ENCODE measurements at regions not wholly inside any gene's neighbourhood (a gene's known extent, or its start where the extent isn't known, plus 50 kb on each side); places are given as distances from the start of the nearest gene placed in this dataset.

GRCh38 chr20:52777171-52777570, 195.0 kb upstream of the TSHZ2 start:
- BruUV-seq (replicated peaks) = no TSS peak

More at GRCh38 chr20:52777171-52777570, 195.0 kb upstream of the TSHZ2 start:
- RAD21 ChIA-PET (ENCODE audit: low non-redundant PET in 1 of 2, low total read pairs in 2 of 2, uncharacterized antibody in 2 of 2, unreplicated experiment in 2 of 2) = no interaction called here
- peaks cover 0 to 18% of the 10 kb centered on the region in 2 experiments; a peak in 2 of 4 replicates for H3K9me3 ChIP-seq (ENCODE audit: control insufficient read depth in 1 of 2, insufficient read depth in 1 of 2, low read depth in 1 of 2, low read length in 2 of 2)
- no peak overlapping the region for H3K9ac ChIP-seq (ENCODE audit: low read length)
- intact Hi-C loops (cut with micrococcal nuclease) = no loop called here
- no peak for TF ChIP-seq ZBTB33 (IDR thresholded peaks at IDR 0.05; ENCODE audit: extremely low read depth, insufficient replicate concordance, low read length)
- TF ChIP-seq EZH2phosphoT487 (IDR thresholded peaks at IDR 0.05; ENCODE audit: borderline replicate concordance) = no peak
- TF ChIP-seq EZH2 (IDR thresholded peaks at IDR 0.05) = no peak
- no peak for TF ChIP-seq ELF1 (IDR thresholded peaks at IDR 0.05; ENCODE audit: borderline replicate concordance, low read depth)
- no peak for TF ChIP-seq TCF7L2 (IDR thresholded peaks at IDR 0.05; ENCODE audit: borderline replicate concordance, extremely low read depth, insufficient read depth, insufficient read length)
- TF ChIP-seq CEBPB (IDR thresholded peaks at IDR 0.05; ENCODE audit: low read depth) = no peak
- TF ChIP-seq POLR2A (IDR thresholded peaks at IDR 0.05; ENCODE audit: borderline replicate concordance, extremely low read depth, insufficient read depth, insufficient read length) = no peak
- no peak for TF ChIP-seq CBX3 (IDR thresholded peaks at IDR 0.05; ENCODE audit: low read depth)
- no peak for TF ChIP-seq RAD21 (IDR thresholded peaks at IDR 0.05; ENCODE audit: low read depth)
- no peak for TF ChIP-seq SP1 (IDR thresholded peaks at IDR 0.05; ENCODE audit: low read depth)
- TF ChIP-seq JUND (IDR thresholded peaks at IDR 0.05) = no peak
- TF ChIP-seq, protein P1, sequence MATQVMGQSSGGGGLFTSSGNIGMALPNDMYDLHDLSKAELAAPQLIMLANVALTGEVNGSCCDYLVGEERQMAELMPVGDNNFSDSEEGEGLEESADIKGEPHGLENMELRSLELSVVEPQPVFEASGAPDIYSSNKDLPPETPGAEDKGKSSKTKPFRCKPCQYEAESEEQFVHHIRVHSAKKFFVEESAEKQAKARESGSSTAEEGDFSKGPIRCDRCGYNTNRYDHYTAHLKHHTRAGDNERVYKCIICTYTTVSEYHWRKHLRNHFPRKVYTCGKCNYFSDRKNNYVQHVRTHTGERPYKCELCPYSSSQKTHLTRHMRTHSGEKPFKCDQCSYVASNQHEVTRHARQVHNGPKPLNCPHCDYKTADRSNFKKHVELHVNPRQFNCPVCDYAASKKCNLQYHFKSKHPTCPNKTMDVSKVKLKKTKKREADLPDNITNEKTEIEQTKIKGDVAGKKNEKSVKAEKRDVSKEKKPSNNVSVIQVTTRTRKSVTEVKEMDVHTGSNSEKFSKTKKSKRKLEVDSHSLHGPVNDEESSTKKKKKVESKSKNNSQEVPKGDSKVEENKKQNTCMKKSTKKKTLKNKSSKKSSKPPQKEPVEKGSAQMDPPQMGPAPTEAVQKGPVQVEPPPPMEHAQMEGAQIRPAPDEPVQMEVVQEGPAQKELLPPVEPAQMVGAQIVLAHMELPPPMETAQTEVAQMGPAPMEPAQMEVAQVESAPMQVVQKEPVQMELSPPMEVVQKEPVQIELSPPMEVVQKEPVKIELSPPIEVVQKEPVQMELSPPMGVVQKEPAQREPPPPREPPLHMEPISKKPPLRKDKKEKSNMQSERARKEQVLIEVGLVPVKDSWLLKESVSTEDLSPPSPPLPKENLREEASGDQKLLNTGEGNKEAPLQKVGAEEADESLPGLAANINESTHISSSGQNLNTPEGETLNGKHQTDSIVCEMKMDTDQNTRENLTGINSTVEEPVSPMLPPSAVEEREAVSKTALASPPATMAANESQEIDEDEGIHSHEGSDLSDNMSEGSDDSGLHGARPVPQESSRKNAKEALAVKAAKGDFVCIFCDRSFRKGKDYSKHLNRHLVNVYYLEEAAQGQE (IDR thresholded peaks at IDR 0.05; ENCODE audit: low read depth) = no peak
- no peak for TF ChIP-seq POLR2AphosphoS5 (IDR thresholded peaks at IDR 0.05; ENCODE audit: low read depth, low read length)
- TF ChIP-seq SIN3A (IDR thresholded peaks at IDR 0.05; ENCODE audit: low read depth) = no peak
- no peak for TF ChIP-seq FOSL1 (IDR thresholded peaks at IDR 0.05; ENCODE audit: low read depth)
- TF ChIP-seq MAX (IDR thresholded peaks at IDR 0.05) = no peak
- no peak for TF ChIP-seq ZNF274 (IDR thresholded peaks at IDR 0.05; ENCODE audit: low read depth, low read length)
- no peaks in the 10 kb centered on the region for H3K36me3 ChIP-seq (ENCODE audit: control insufficient read depth in 1 of 2, insufficient read depth in 2 of 2, low read length in 2 of 2)
- no peaks in the 10 kb centered on the region for H4K20me1 ChIP-seq (ENCODE audit: insufficient read depth)
- H3K79me2 ChIP-seq (ENCODE audit: insufficient read depth, low read length) = no peaks in the 10 kb centered on the region
- H3K4me3 ChIP-seq (replicated peaks in 1 of 2; ENCODE audit: low read depth in 1 of 2, low read length in 2 of 2) = no peak overlapping the region
- H2AFZ ChIP-seq (ENCODE audit: low read depth, low read length, poor library complexity, severe bottlenecking) = no peak overlapping the region
- ATAC-seq (no peak), DNase-seq (ENCODE audit: low read depth, low spot score) (no peak)
- H3K27me3 ChIP-seq (ENCODE audit: insufficient read depth, low read length) = no peaks in the 10 kb centered on the region
- H3K4me1 ChIP-seq (ENCODE audit: control insufficient read depth in 1 of 2, insufficient read depth in 2 of 2, low read length in 2 of 2) = no peaks in the 10 kb centered on the region
- H3K9me2 ChIP-seq (ENCODE audit: insufficient read depth) = no peaks in the 10 kb centered on the region
- CTCF ChIA-PET = no interaction called here
- H3K4me2 ChIP-seq (ENCODE audit: low read length) = no peak overlapping the region
- POLR2A ChIA-PET = no interaction called here
- no peak overlapping the region for H3K27ac ChIP-seq (ENCODE audit: low read depth, low read length)

Measured in HCT116 (cell line).